NCI-H2081 (cell line): ENCODE measurements at regions not wholly inside any gene's neighbourhood (a gene's known extent, or its start where the extent isn't known, plus 50 kb on each side); places are given as distances from the start of the nearest gene placed in this dataset.

Source experiments
- DNase-seq, 2 experiments: peaks; one replicate each; lab custom pipeline; 2025; lab: John Stamatoyannopoulos, UW

DNA sequence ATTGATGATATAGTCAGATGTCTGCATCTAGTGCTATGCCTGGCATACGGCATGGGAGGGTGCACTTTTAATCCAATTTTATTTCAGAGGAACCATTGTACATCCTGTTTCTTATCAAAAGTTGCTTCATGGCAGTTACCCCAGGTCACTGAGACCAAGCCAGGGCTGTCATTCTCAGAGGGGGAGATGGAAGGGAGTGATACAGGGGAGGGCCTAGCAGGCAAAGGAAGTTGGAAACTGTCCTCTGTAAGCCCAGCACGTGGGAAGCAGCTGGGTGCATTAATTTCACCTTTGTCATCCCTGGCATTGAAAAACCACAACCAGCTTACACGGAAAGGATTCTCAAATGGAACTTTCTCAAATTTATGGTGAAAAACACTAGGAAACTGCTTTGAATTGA lies 458.7 kb upstream of the ADAMTS5 start:
- no peak for DNase-seq

DNA sequence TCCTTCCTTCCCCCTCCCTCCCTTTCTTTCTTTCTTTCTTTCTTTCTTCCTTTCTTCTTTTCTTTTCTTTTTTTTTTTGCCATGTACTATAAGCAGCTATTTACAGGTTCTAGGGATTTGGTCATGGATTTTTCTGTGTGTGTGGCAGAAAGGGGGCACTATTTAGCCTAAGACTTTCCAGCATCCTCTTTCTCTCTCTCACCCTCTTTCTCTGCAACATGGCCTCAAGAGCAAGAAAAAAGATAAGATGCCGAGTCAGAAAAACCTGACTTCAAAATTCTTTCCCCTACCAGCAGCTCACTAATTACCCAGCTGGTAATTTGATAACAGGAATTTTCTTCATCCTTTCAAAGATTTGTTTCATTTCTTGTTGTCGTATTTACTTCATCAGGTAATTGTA lies 458.3 kb upstream of the ADAMTS5 start:
- no peak for DNase-seq

DNA sequence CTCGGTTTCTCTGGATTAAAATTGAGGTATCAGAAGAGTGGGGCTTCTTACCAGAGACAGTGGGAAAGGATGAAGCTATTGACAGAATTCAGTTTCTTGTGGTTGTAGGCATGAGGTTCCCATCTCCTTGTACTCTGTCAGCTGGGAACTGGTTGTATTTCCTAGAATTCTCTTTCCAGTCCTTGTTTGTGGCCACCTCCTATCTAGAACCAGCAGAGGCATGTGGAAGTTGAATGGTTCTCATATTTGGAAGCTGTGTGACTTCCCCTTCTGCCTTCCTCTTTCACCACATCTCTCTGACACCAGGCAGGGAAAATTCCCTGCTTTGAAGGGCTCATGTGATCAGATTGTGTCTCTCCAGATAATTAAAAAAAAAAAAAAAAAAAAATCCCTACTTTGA lies 457.7 kb upstream of the ADAMTS5 start:
- no peak for DNase-seq

GRCh38 chr21:27423906-27424595 lies 457.2 kb upstream of the ADAMTS5 start:
- DNase-seq: no peak

DNA sequence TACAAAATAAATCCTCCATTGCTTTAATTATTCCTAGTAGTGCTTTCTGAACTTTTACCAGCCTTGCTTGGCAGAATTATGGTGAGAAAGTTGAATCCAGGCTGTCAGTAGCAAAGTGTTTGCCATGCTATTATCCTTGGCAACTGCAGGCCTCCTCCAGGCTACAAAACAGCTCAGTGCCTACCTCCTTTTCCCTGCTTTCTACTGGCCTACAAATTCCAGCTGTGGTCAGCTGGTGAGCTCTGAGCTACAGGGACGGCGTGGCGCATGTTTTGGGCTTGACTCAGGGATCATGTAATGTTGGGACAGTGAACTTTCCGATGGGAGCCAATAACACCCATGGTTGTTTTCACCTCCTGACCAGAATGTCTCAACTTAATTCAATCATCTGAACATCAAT lies 456.1 kb upstream of the ADAMTS5 start:
- no peak for DNase-seq

DNA sequence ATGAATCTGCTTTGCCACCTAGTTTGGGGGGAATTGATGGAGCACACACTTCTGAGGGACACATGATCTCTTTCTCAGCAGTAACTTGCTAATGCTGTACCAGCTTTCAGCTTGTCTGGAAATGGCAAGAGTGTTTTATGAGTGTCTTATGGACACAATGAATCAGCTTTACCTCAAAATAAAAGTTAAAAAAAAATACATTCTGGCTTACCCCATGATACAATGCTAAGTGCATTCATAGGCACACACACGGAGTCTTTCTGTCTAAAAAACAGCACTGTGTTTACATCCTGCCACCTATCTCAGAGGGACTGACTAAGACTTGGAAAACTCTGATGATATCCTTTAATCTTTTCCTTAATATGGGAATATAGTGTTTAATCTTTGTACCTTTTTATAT lies 455.5 kb upstream of the ADAMTS5 start:
- DNase-seq: no peak

GRCh38 chr21:27421654-27422053 lies 454.8 kb upstream of the ADAMTS5 start:
- no peak for DNase-seq

GRCh38 chr21:27419153-27419552 lies 452.3 kb upstream of the ADAMTS5 start:
- DNase-seq: no peak

DNA sequence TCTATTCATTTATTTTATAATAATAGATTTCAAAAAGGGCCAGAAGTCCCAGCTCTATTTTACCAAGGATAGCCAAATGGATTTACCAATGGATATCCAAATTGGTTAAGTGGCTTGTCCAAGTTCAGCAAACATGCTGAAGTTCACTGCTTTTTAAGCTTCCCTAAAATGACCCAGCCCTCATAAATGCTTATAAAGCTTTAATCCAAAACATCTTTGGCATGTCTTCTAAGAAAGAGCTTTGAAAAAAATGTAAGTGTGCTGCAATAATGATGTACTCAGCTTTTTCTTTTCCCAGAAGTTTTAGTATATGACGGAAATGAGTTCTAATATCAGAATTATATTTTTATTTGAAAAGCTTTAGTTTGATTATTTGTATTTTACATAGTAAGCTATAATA lies 451.5 kb upstream of the ADAMTS5 start:
- DNase-seq: no peak

DNA sequence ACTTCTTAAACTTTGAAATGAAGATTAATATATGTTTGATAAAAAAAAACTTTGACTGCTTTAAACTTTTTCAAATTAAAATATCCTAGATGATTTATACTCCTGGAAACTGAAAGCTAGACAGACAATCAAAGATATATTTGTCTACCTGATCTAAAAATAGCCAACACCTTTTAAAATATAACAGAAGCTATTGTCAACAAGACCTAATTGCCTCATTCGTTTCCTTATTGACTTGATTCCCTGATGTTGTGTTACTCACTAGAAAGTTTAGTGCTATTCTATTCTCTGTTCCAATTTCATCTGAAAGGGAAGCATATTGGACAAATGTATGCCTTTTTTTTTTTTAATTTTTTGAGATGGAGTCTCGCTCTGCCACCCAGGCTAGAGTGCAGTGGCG lies 445.6 kb upstream of the ADAMTS5 start:
- no peak for DNase-seq

DNA sequence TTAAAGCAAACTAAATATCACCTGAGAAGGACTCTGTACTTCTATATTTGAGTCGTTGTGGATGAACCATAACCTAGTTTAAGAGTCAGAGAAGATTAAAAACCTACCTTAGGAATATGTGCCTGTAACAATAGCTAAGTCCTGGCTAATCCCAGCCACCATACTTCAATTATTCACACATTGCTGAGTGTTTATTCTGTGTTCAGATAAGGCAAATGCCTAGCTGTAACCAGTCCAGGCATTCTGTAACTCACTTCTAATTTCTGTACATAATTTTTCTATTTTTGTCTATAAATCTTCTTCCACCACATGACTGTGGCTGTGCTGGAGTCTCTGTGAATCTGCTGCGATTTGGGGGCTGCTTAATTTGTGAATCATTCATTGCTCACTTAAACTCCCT lies 441.9 kb upstream of the ADAMTS5 start:
- no peak for DNase-seq

DNA sequence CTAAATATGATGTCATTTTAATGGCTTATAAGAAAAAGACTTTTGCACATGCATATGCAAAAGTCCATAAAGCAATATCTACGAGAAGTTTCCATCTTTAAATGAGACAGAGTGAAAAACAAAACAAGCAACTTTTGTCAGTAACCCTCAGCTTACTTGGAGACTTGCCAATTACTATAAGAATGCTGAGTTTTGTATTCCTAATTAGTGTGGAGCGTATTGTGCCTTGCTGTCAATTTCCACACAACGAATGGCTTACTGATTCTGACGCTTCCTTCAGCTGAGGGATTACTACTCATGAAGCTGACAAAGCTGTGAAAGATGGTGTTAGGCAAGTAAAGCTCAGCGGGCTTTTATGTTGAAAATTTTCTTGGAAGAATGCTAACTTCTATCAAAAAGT lies 440.4 kb upstream of the ADAMTS5 start:
- no peak for DNase-seq

DNA sequence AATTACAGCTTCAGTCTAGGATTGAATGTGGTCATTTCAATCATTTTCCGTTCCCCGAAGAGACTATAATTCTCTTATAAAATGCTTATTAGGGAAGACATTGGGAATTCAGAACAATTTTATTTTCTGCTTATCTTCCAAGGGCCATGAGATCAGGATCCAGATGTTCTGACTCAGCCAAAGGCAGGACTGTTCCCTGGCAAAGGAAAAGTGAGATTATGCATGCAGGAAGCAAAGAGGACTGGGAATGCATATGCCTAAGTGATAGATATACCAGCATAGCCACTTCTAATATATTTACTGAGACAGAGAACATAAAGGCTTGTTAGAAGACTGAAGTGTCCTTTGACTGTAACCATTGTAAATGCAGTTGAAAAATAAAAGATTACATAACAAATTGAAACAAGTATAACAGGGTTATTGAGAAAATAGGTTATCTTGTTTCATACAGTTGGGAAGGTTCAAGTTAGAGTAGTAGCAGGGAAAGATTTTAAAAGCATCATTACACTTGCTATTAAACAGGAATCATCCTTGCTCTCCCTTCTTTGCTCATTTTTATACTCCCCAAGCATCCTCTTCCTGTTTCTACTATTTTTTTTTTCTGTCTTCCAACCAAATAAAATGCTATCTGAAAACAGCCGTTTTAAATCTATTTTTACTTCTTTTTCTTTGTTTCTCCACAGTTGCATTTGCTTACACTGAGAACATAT lies 439.6 kb upstream of the ADAMTS5 start:
- no peak for DNase-seq

- DNase-seq: no peak
Measured at GRCh38 chr21:27403011-27403410, 436.1 kb upstream of the ADAMTS5 start.

- DNase-seq: no peak
Measured at GRCh38 chr21:27400045-27400444, 433.2 kb upstream of the ADAMTS5 start.

GRCh38 chr21:27397578-27397977 lies 430.7 kb upstream of the ADAMTS5 start:
- no peak for DNase-seq

DNA sequence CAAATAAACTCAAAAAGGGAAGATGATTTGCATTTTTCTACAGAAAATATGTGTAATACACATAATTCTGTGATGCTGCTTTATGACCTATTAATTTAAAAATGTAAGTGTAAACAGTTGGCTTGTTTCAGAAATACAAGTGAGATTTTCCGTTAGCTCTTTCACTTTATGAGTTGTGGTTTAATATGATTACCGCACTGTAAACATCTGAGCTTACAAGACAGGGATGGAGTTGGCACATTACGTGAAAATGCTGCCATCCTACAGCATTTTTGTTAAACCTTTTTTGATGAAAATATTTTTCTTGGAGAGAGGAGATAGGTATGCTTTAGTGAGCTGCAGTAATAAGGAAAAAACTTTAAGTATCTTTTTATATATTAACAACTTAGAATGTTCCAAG lies 426.8 kb upstream of the ADAMTS5 start:
- no peak for DNase-seq

DNA sequence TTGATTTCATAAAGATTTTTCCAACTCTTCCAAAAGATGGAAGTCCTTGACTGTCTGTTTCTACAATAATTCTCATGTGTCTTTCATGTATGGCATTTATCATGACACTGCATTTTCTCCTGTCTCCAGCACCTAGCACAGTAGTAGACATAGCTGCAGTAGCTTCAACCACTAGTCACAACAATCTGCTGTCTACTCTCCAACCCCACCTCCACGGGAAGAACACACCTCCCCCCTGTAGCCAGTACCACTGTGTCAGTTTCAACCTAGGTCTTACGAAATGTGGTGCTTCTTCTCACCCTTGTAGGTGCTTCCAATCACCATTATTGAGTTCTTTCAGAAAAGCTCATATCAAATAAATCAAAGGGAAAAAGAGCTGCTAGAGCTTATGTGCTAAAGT lies 425.1 kb upstream of the ADAMTS5 start:
- DNase-seq: no peak

- no peak for DNase-seq
Measured at GRCh38 chr21:27390384-27390783, 423.5 kb upstream of the ADAMTS5 start.

DNA sequence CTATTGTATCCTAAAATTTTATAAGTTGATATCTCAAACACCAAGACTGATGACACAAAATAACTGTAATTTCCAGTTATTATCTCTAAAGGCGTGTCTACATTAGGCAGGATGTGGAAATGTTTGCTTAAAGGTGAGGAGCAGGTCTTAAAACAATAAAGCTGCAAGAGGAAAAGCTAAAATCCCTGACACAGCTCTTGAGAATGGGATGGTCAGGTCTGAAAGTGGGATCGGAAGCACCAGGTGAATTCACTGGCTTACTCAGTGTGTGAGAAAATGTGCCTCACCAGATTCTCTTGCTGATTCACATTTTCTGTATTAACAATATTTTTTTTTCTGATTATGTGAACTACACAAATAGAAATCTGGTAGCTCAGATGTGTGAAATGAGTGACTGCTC lies 421.9 kb upstream of the ADAMTS5 start:
- no peak for DNase-seq

DNA sequence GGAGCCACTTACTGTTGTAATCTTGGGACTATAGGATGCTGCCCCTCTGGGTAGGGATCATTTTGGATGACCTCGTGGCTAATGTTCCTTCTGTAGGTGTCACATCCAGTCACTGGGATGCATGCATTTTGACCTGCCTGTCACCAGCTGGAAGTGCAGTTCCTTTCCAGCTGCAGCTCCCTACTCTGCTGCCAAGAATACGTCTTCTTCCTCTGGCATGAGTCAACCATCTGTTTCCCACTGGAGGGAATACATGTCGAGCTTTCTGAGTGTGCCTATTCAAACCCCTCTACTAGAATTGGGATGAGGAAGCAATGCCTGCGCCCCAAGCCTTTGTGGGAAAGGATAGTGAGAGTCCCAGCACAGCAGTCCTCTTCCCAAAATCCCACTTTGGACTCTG lies 415.5 kb upstream of the ADAMTS5 start:
- no peak for DNase-seq

DNA sequence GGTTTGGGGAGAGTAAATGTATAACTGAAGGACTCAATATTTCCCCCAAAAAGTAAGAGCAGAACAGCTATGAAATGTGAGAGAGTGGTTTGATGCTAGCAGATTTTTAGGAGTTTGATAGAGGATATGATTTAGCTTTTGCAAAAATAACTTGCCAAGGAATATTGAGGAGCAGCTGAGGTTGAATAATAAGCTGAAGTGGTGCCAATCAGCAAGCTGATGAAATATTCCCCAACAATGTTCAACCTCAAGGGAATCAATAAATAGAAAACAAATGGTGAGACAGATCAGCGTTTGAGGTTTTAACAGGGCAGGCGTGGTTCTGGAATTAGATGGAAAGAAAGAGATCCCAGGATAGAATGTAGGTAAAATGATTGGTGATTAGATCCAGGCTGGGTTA lies 413.4 kb upstream of the ADAMTS5 start:
- DNase-seq: no peak

DNA sequence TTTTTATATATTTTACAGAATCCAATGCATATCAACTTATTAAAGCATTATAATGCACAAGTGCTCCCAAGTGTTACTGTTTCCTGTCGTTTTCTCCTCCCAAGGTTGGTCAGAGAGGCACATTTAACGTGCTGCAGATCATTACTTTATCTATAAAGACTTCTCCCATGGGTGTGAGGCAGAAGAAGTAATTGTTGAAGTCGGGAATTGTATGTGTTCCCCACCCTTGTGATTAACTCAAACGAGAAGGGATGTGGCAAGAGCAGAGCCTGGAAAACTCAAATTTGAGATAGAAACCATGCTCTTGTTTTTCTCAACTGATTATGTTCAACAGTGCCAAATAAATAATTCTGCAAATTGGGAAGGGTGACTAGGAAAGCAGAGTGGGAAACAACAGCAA lies 412.5 kb upstream of the ADAMTS5 start:
- no peak for DNase-seq

- no peak for DNase-seq
Measured at GRCh38 chr21:27372381-27372780, 405.5 kb upstream of the ADAMTS5 start.
